ENCODE measurements at regions not wholly inside any gene's neighbourhood (a gene's known extent, or its start where the extent isn't known, plus 50 kb on each side); places are given as distances from the start of the nearest gene placed in this dataset.

GRCh38 chr6:156407334-156407733 lies 369.8 kb upstream of the ARID1B start:
- Histone ChIP-seq H3K4me1 (ENCODE audit: control insufficient read depth in 1 of 2, low read depth in 2 of 2) (no peaks in the 10 kb centered on the region), H3K27me3 (replicated peaks; ENCODE audit: insufficient read depth) (no peaks in the 10 kb centered on the region), H3K27ac (no peak overlapping the region), H3K4me3 (no peak overlapping the region), H3K9me3 (peaks cover 7% of the 10 kb centered on the region), H3K36me3 (no peaks in the 10 kb centered on the region)
- no peak for DNase-seq (ENCODE audit: low spot score)
- TF ChIP-seq CTCF (IDR thresholded peaks at IDR 0.05), result no peak
- ATAC-seq (ENCODE audit: insufficient number of reproducible peaks, low FRiP score, low read depth), result no peak

- Histone ChIP-seq H3K27me3 (replicated peaks; ENCODE audit: insufficient read depth) (no peaks in the 10 kb centered on the region), H3K36me3 (no peaks in the 10 kb centered on the region), H3K9me3 (peaks cover under 1% of the 10 kb centered on the region), H3K4me1 (ENCODE audit: control insufficient read depth in 1 of 2, low read depth in 2 of 2) (no peaks in the 10 kb centered on the region), H3K4me3 (no peak overlapping the region), H3K27ac (no peak overlapping the region)
- DNase-seq (ENCODE audit: low spot score) (no peak), ATAC-seq (ENCODE audit: insufficient number of reproducible peaks, low FRiP score, low read depth) (no peak)
- no peak for TF ChIP-seq CTCF (IDR thresholded peaks at IDR 0.05)
These were observed 370.5 kb upstream of the ARID1B start for GRCh38 chr6:156406688-156407087.

GRCh38 chr6:156406099-156406498 lies 371.1 kb upstream of the ARID1B start:
- no peak for DNase-seq (ENCODE audit: low spot score)
- H3K27me3 ChIP-seq (replicated peaks; ENCODE audit: insufficient read depth), result no peaks in the 10 kb centered on the region
- H3K4me1 ChIP-seq (ENCODE audit: control insufficient read depth in 1 of 2, low read depth in 2 of 2), result no peaks in the 10 kb centered on the region
- H3K36me3 ChIP-seq, result no peaks in the 10 kb centered on the region
- no peak for ATAC-seq (ENCODE audit: insufficient number of reproducible peaks, low FRiP score, low read depth)
- H3K4me3 ChIP-seq, result no peak overlapping the region
- H3K27ac ChIP-seq, result no peak overlapping the region
- H3K9me3 ChIP-seq, result no peaks in the 10 kb centered on the region
- TF ChIP-seq CTCF (IDR thresholded peaks at IDR 0.05), result no peak

- H3K4me3 ChIP-seq, result no peak overlapping the region
- no peaks in the 10 kb centered on the region for H3K36me3 ChIP-seq
- no peaks in the 10 kb centered on the region for H3K4me1 ChIP-seq (ENCODE audit: control insufficient read depth in 1 of 2, low read depth in 2 of 2)
- TF ChIP-seq CTCF (IDR thresholded peaks at IDR 0.05), result no peak
- ATAC-seq (ENCODE audit: insufficient number of reproducible peaks, low FRiP score, low read depth) (no peak), DNase-seq (ENCODE audit: low spot score) (no peak)
- no peak overlapping the region for H3K27ac ChIP-seq
- H3K9me3 ChIP-seq, result no peaks in the 10 kb centered on the region
- H3K27me3 ChIP-seq (replicated peaks; ENCODE audit: insufficient read depth), result no peaks in the 10 kb centered on the region
These were observed 374.6 kb upstream of the ARID1B start for GRCh38 chr6:156402628-156403027.

GRCh38 chr6:156402227-156402626 lies 375.0 kb upstream of the ARID1B start:
- no peaks in the 10 kb centered on the region for H3K27me3 ChIP-seq (replicated peaks; ENCODE audit: insufficient read depth)
- H3K36me3 ChIP-seq, result no peaks in the 10 kb centered on the region
- no peak overlapping the region for H3K4me3 ChIP-seq
- ATAC-seq (ENCODE audit: insufficient number of reproducible peaks, low FRiP score, low read depth) (no peak), DNase-seq (ENCODE audit: low spot score) (no peak)
- no peak overlapping the region for H3K27ac ChIP-seq
- no peaks in the 10 kb centered on the region for H3K4me1 ChIP-seq (ENCODE audit: control insufficient read depth in 1 of 2, low read depth in 2 of 2)
- H3K9me3 ChIP-seq, result no peaks in the 10 kb centered on the region
- TF ChIP-seq CTCF (IDR thresholded peaks at IDR 0.05), result no peak

Data from thoracic aorta (tissue), 2 donors.